Activated T-cell treated with anti-CD3 and anti-CD28 coated beads, Interleukin-2, amount 50 U/mL, for 72 hours (primary cell): ENCODE measurements at regions not wholly inside any gene's neighbourhood (a gene's known extent, or its start where the extent isn't known, plus 50 kb on each side); places are given as distances from the start of the nearest gene placed in this dataset.

Experiments
- ATAC-seq, 2 donors: fragments of 150-1000 bp; cut with Tn5 transposase; replicated peaks in 1 of 2; 2 replicates each; pipeline ENCODE4 v1.10.0; 2021; ENCODE audit warnings: moderate library complexity in 2 of 2, mild to moderate bottlenecking in 1 of 2
- DNase-seq, 2 donors: peaks; one replicate each; pipeline ENCODE4 v3.0.0; 2021 to 2022; ENCODE audit warnings: mixed read lengths in 1 of 2
- H3K27ac Mint-ChIP-seq: one replicate; pipeline ENCODE4 v1.8.0; 2022; ENCODE audit warnings: mild to moderate bottlenecking, moderate library complexity, mixed read lengths
- H3K27me3 Mint-ChIP-seq: one replicate; pipeline ENCODE4 v1.8.0; 2022; ENCODE audit warnings: low read depth, mixed read lengths
- H3K36me3 Mint-ChIP-seq, 2 donors: one replicate each; pipeline ENCODE4 v1.8.0; 2022; ENCODE audit warnings: mixed read lengths in 2 of 2, mild to moderate bottlenecking in 1 of 2; ENCODE audit not compliant: insufficient read depth in 2 of 2
- H3K4me1 Mint-ChIP-seq: one replicate; pipeline ENCODE4 v1.8.0; 2022; ENCODE audit warnings: low read depth, mixed read lengths
- H3K4me3 Mint-ChIP-seq, 2 donors: one replicate each; pipeline ENCODE4 v1.8.0; 2022; ENCODE audit warnings: mild to moderate bottlenecking in 2 of 2, mixed read lengths in 2 of 2, moderate library complexity in 2 of 2
- H3K9me3 Mint-ChIP-seq, 2 donors: one replicate each; pipeline ENCODE4 v1.8.0; 2022; ENCODE audit warnings: mixed read lengths in 2 of 2

GRCh38 chr17:52754838-52755237 is 596.3 kb upstream of the CA10 start:
- Mint-ChIP-seq H3K9me3 (peaks cover 0 to 4% of the 10 kb centered on the region in 2 donors), H3K27me3 (no peaks in the 10 kb centered on the region), H3K4me3 (no peak overlapping the region), H3K36me3 (no peaks in the 10 kb centered on the region), H3K4me1 (no peaks in the 10 kb centered on the region), H3K27ac (no peak overlapping the region)
- DNase-seq: no peak
- no peak for ATAC-seq

- no peaks in the 10 kb centered on the region for H3K27me3 Mint-ChIP-seq
- H3K27ac Mint-ChIP-seq: no peak overlapping the region
- no peak overlapping the region for H3K4me3 Mint-ChIP-seq
- H3K9me3 Mint-ChIP-seq: no peaks in the 10 kb centered on the region
- no peaks in the 10 kb centered on the region for H3K36me3 Mint-ChIP-seq
- DNase-seq (no peak), ATAC-seq (no peak)
- no peaks in the 10 kb centered on the region for H3K4me1 Mint-ChIP-seq
Observed at GRCh38 chr17:52751051-52751450, 592.5 kb upstream of the CA10 start.

GRCh38 chr17:52744179-52744578 is 585.7 kb upstream of the CA10 start:
- H3K36me3 Mint-ChIP-seq: no peaks in the 10 kb centered on the region
- peaks cover 0 to 1% of the 10 kb centered on the region in 2 donors for H3K9me3 Mint-ChIP-seq
- H3K27me3 Mint-ChIP-seq: no peaks in the 10 kb centered on the region
- no peak for ATAC-seq
- no peaks in the 10 kb centered on the region for H3K4me1 Mint-ChIP-seq
- H3K4me3 Mint-ChIP-seq: no peak overlapping the region
- H3K27ac Mint-ChIP-seq: no peak overlapping the region
- DNase-seq: no peak

- Mint-ChIP-seq H3K4me1 (no peaks in the 10 kb centered on the region), H3K27me3 (no peaks in the 10 kb centered on the region), H3K9me3 (peaks cover 0 to 1% of the 10 kb centered on the region in 2 donors), H3K36me3 (no peaks in the 10 kb centered on the region), H3K27ac (no peak overlapping the region), H3K4me3 (no peak overlapping the region)
- DNase-seq (no peak), ATAC-seq (no peak)
Observed at GRCh38 chr17:52740006-52740405, 581.5 kb upstream of the CA10 start.

DNA sequence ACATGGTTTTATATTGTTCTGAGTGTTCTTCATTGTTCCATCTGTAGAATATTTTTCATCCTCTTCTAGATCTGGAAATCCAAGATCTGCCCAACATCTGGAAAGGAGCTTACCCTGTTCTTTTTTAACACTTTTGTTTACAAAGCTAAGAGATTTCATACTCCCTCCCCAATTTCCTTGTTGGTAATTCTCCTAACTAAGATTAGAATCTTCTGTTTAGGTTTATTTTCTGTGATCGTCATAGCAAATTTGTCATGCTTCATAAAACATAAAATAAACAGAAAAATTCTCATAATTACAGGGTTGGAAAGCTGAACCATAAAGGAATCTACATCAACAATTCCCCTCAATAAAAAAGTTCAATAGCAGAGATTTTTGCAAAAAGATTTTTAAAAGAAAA is 580.3 kb upstream of the CA10 start:
- Mint-ChIP-seq H3K4me1 (no peaks in the 10 kb centered on the region), H3K4me3 (no peak overlapping the region), H3K27me3 (no peaks in the 10 kb centered on the region), H3K9me3 (peaks cover 1 to 4% of the 10 kb centered on the region in 2 donors), H3K36me3 (no peaks in the 10 kb centered on the region), H3K27ac (no peak overlapping the region)
- no peak for DNase-seq
- ATAC-seq: no peak

- no peaks in the 10 kb centered on the region for H3K36me3 Mint-ChIP-seq
- H3K4me3 Mint-ChIP-seq: no peak overlapping the region
- ATAC-seq: no peak
- no peaks in the 10 kb centered on the region for H3K27me3 Mint-ChIP-seq
- peaks cover 1 to 4% of the 10 kb centered on the region in 2 donors for H3K9me3 Mint-ChIP-seq
- no peak for DNase-seq
- H3K4me1 Mint-ChIP-seq: no peaks in the 10 kb centered on the region
- no peak overlapping the region for H3K27ac Mint-ChIP-seq
Observed at GRCh38 chr17:52737071-52737470, 578.6 kb upstream of the CA10 start.

- no peak for DNase-seq
- peaks cover 0 to 4% of the 10 kb centered on the region in 2 donors for H3K9me3 Mint-ChIP-seq
- H3K27ac Mint-ChIP-seq: no peak overlapping the region
- ATAC-seq: no peak
- no peak overlapping the region for H3K4me3 Mint-ChIP-seq
- no peaks in the 10 kb centered on the region for H3K4me1 Mint-ChIP-seq
- no peaks in the 10 kb centered on the region for H3K36me3 Mint-ChIP-seq
- no peaks in the 10 kb centered on the region for H3K27me3 Mint-ChIP-seq
Observed at GRCh38 chr17:52732841-52733240, 574.3 kb upstream of the CA10 start.

GRCh38 chr17:52724578-52724977 is 566.1 kb upstream of the CA10 start:
- no peak overlapping the region for H3K4me3 Mint-ChIP-seq
- DNase-seq: no peak
- H3K27ac Mint-ChIP-seq: no peak overlapping the region
- no peaks in the 10 kb centered on the region for H3K9me3 Mint-ChIP-seq
- ATAC-seq: no peak
- H3K36me3 Mint-ChIP-seq: no peaks in the 10 kb centered on the region
- H3K4me1 Mint-ChIP-seq: no peaks in the 10 kb centered on the region
- H3K27me3 Mint-ChIP-seq: no peaks in the 10 kb centered on the region

DNA sequence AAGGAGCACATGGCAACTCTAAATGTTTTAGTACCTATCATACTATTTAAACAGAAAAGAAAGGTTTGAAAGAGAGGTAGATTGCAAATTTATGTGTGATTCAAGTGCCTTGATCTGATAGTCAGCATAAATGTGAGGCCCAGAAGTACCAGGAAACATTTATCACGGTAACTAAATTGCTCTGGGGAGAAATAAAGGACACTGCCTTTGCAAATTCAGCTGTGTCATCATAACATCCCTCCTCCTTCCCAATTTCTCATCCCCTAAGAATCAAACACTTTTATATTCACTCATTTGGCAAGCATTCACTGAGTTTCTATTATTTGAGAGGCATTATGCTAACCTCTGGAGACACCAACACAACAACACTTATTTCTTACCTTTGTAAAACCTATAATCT is 563.4 kb upstream of the CA10 start:
- Mint-ChIP-seq H3K27ac (no peak overlapping the region), H3K36me3 (no peaks in the 10 kb centered on the region), H3K4me1 (no peaks in the 10 kb centered on the region), H3K27me3 (no peaks in the 10 kb centered on the region), H3K4me3 (no peak overlapping the region), H3K9me3 (peaks cover 0 to 3% of the 10 kb centered on the region in 2 donors)
- ATAC-seq: no peak
- DNase-seq: no peak

GRCh38 chr17:52710363-52710901 is 551.9 kb upstream of the CA10 start:
- ATAC-seq: no peak
- Mint-ChIP-seq H3K27me3 (no peaks in the 10 kb centered on the region), H3K4me3 (no peak overlapping the region), H3K4me1 (no peaks in the 10 kb centered on the region), H3K27ac (no peak overlapping the region), H3K36me3 (no peaks in the 10 kb centered on the region), H3K9me3 (peaks cover 7 to 8% of the 10 kb centered on the region in 2 donors)
- DNase-seq: no peak

DNA sequence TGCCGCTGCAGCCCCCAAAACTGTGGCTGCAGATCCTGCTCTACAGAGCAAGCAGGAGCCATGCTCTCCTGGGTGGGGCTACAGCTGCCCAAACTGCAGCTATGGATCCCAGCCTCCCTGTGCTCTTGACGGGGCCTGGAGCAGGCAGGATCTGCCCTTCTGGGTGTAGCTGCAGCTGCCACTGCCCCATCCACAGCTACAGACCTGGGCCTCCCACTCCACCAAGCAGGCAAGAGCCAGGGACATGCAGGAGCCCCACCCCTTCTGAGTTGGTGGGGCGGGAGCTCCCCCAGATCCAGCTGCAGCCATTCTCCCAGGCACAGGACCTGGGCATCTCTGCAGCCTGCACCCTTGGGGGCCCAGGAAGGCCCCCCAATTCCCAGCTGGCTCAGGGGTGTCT is 551.2 kb upstream of the CA10 start:
- Mint-ChIP-seq H3K27ac (no peak overlapping the region), H3K4me1 (no peaks in the 10 kb centered on the region), H3K27me3 (no peaks in the 10 kb centered on the region), H3K4me3 (no peak overlapping the region), H3K36me3 (no peaks in the 10 kb centered on the region), H3K9me3 (peaks cover 7 to 8% of the 10 kb centered on the region in 2 donors)
- no peak for DNase-seq
- no peak for ATAC-seq

GRCh38 chr17:52696362-52696761 is 537.8 kb upstream of the CA10 start:
- Mint-ChIP-seq H3K4me1 (no peaks in the 10 kb centered on the region), H3K4me3 (no peak overlapping the region), H3K27ac (no peak overlapping the region), H3K27me3 (no peaks in the 10 kb centered on the region), H3K36me3 (no peaks in the 10 kb centered on the region), H3K9me3 (peaks cover 7 to 10% of the 10 kb centered on the region in 2 donors)
- ATAC-seq: no peak
- no peak for DNase-seq

- Mint-ChIP-seq H3K4me3 (no peak overlapping the region), H3K4me1 (no peaks in the 10 kb centered on the region)
- ATAC-seq: no peak
Observed at GRCh38 chr17:52686140-52686539, 527.6 kb upstream of the CA10 start.

GRCh38 chr17:52681480-52681879 is 523.0 kb upstream of the CA10 start:
- no peaks in the 10 kb centered on the region for H3K27me3 Mint-ChIP-seq
- DNase-seq (no peak), ATAC-seq (no peak)
- H3K4me3 Mint-ChIP-seq: no peak overlapping the region
- peaks cover 1 to 6% of the 10 kb centered on the region in 2 donors for H3K36me3 Mint-ChIP-seq
- no peaks in the 10 kb centered on the region for H3K4me1 Mint-ChIP-seq
- H3K27ac Mint-ChIP-seq: no peak overlapping the region
- peaks cover 9 to 13% of the 10 kb centered on the region in 2 donors for H3K9me3 Mint-ChIP-seq

More at GRCh38 chr17:52686140-52686539, 527.6 kb upstream of the CA10 start:
- DNase-seq: no peak
- Mint-ChIP-seq H3K36me3 (peaks cover 0 to 4% of the 10 kb centered on the region in 2 donors), H3K27me3 (no peaks in the 10 kb centered on the region), H3K9me3 (peaks cover 4 to 5% of the 10 kb centered on the region in 2 donors), H3K27ac (no peak overlapping the region)
